Embryonic facial prominence (tissue), 1 donor: ENCODE measurements at regions not wholly inside any gene's neighbourhood (a gene's known extent, or its start where the extent isn't known, plus 50 kb on each side); places are given as distances from the start of the nearest gene placed in this dataset.
"Not testable (repeated sequence)": the region's sequence is repeated elsewhere in the genome, so short reads cannot be mapped to it uniquely, and the experiment has no call there.

Source experiments
- DNase-seq: peaks from one replicate; pipeline ENCODE4 v3.0.0-alpha.2; 2016; ENCODE audit errors: extremely low spot score

DNA sequence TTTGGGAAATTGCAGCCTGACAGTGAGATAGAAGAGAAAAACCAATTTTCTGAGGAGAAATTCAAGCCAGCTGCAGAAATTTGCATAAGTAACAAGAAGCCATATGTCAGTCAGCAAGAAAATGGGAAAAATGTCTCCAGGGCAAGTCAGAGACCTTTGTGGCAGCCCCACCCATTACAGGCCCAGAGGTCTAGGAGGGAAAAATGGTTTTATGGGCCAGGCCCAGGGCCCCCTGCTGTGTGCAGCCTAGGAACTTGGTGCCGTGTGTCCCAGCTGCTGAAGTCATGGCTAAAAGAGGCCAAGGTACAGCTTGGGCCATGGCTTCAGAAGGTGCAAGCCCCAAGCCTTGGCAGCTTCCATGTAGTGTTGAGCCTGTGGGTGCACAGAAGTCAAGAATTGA is 296.1 kb downstream of the TTC6 start:
- not testable (repeated sequence) for DNase-seq

DNA sequence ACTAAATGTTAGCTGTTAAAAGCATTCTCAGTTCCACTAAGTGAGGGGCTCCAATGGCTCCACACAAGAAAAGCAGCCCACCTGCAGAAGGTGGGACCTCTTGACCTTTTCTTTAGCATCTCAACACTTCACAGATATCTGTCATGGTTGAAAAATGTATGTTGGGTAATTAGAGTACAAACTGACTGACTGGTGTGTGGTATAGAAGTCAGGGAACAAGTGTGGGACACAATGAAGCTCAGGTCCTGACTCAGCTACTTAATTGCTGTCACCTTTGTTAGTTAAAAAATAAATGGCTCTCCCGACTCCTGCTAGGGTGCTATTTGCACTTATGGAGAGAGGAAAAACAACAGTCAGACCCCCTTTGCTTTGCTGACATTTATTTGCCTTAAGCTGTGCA is 299.0 kb downstream of the TTC6 start:
- no peak for DNase-seq

DNA sequence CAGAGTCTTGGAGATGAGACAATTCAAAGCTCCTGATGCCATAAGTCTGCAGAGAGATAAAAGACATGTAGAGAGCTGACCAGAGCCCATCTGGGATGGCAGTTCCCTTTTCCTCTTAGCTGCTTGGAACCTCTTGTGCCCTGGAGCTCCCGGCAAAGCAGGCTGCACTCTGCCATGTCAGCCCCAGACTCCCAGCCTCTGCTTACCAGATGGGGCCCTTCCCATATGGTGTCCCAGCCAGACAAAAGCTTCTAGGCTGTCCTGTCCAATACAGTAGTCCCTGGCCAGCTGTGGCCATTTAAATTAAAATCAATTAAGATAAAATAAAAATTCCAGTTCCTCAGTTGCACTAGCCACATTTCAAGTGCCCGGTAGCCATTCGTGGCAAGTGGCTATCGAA is 303.9 kb downstream of the TTC6 start:
- no peak for DNase-seq

DNA sequence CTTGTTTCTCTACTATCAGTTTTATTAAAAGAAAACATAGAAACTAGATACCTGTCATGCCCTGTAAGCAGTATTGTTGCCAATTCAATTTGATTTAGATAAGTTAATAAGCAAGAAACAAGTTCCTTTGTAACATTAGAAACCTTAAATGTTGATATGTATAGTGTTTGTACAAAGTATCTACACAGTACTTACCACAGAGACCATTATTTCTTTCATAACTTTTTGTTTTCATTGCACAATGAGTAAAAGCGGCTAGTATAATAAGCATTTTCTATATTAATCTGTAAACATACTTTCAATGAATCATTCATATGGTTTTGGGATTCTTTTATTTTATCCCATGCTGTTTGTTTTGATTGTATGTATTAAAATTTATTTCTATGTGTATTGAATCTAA is 305.1 kb downstream of the TTC6 start:
- DNase-seq: no peak

DNA sequence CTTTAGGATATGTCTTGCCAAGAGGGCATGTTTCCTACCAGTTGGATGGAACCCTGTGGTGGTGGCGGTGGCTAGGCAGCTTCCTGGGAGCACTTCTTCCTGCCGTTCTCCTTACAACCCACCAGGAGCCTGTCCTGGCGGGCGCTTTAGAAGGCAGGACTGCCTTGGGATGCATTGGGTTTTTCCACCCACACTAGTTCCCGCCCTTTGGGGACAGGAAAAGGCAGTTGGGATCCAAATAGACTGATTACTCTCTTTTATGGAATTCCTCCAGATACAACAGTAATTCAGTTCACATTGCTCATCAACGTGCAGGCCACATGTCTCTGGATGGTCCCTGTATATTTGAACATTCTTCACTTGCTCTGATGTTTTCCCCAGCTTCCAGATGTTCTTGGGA is 305.7 kb upstream of the SSTR1 start:
- DNase-seq: no peak

DNA sequence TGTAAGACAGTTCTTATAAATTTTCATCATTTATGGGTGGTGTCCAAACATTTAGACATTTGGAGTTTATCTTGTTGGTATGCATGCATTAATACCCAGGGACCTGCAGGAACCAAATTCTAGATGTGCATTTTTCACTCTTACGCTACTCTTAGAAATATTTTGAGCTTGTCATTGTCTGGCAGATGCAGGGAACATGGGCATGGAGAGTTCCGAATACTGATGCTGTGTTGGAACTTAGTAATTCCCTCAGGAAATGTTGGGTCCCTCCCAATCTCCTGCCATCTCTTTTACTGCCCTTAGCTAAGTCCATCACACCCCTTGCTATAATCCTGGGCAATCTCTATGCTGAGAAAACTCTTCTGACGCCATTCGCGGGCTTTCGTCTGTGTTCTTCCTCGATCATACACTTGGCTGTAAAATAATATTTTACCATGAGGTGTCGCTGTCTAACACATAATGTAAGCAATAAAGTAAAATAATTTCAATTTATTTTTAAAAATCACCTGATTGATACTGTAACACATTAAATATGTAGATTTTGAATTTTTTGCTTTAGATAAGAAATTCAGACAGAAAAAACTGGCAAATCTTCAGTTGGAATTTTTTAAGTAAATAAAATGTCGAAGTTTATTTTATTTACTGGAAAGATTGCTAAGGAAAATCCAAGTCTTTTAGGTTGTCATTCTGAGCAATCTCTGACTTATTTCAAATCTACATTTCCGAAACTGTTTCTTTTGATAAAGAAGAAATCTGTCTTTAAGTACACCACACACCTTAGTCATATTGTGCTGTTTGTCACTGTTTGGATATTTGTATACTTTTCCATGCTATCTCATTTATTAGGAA is 304.1 kb upstream of the SSTR1 start:
- DNase-seq: peak; percentile 53

DNA sequence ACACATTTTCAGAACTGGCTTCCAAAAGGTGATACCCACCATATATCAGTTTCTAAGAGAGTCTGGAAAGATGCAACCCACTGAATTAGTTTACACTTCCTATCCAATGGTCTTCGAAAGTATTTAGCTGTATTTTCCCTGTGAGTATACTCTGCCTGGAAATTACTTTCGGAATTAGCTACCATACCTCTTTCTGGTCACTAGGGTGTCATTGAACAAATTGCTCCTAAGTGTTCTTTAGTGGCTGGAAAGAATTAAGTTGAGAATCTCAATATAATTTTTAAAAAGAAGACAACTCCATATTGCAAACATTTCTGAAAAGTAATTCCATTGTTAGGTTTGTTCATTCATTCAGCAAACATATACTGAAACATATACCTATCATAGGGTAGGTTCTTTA is 283.1 kb upstream of the SSTR1 start:
- no peak for DNase-seq

DNA sequence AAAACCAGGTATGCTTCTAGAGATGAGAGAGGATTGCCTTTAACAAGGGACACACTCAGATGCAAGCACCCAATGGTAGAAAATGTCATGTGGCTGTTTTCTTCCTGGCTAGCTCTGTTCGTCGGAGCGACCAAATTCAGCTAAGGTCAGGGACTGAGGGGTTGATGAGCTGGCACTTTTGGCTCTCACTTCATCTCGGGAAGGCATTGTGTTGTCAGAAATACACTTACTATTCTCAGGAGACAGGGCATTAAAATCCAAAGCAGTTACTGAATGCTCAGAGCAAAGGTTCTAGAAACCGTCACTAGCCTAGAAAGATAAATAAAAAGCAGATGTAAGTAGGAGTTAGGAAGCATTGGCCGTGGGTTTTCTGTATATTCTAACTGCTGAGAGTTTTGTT is 275.7 kb upstream of the SSTR1 start:
- no peak for DNase-seq

DNA sequence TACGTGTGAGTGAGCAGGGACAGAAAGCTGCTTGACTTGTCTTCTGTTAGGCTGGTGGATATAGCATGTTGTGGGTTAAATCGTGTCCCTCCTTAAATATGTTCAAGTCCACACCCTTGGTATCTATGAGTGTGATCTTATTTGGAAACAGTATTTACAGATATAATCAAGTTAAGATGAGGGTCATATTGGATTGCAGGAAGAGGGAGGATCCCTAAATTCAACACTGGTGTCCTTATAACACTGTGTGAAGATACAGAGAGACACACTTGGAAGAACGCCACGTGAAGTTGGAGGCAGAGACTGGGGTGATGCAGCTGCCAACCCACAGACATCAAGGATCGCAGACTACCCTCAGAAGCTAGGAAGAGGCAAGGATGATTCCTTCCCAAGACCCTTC is 275.2 kb upstream of the SSTR1 start:
- no peak for DNase-seq

DNA sequence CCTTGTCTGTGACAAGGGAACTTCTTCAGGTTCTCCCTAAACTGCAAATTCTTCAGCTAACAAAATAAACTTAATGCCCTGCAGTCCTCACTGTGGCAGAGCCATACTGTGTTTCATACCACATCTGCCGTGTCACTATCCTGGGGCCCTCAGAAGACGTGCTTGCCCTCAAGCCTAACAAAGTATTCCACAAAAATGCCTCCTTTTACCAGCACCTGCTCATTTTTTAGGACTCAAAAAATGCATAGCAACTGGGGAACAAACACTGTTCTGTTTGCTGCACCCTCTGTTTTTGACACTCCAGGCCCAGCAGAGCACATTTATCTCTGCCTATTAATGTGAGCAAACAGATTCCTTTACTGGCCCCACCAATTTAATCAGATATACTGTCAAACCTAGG is 270.7 kb upstream of the SSTR1 start:
- DNase-seq: no peak

DNA sequence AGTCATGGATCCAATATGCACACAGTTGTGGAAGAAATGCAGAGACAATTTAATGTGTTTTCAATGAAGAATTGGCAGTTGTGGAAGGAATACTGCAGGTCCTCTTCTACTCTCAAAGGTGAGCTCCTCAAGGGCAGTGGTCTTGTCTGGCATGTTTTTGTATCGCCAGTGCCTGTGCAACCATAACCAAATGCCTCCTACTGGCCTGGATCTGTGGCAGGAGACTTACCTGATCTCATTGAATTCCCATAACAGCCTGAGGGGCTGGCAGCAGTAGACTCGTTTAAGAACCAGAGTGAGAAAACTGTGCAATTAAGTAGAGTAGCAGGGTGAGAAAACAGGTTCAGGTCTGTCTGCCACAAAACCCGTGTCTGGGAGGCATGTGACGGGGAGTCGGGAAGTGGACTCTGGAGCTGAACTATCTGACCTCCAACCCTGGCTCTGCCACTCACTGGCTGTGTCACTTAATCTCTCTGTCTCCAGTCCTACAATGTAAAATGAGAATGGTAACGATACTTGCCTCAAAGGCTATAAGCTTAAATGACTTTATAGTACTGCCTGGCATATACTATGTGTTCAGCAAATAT is 268.2 kb upstream of the SSTR1 start:
- no peak for DNase-seq

DNA sequence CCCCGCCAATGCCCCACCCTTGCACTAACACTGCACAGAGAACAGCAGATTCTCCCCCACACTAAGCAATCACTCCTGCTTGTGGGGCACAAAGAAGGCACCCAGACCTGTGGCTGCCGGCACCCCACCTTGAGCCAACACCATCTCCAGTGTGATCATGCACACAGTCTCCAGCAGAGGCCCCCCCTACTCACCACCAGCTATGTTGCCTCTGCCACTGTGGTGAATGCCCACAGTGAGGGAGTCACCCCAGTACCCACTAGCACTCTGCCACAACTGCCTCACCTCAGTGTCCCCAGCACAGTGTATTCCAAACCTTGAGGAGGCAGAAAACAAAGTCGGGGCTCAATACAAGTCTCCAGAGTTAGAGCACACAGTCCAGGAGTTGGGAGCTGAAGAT is 261.7 kb upstream of the SSTR1 start:
- DNase-seq: no peak

DNA sequence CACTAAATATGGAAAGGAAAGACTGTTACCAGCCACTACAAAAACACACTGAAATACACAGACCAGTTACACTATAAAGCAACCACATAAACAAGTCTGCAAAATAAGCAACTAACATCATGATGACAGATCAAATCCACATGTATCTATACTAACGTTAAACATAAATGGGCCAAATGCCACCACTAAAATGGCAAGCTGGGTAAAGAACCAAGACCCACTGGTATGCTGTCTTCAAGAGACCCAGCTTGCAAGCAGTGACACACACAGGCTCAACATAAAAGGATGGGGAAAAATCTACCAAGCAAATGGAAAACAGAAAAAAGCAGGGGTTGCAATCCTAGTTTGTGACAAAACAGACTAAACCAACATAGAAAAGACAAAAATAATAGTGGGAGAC is 260.9 kb upstream of the SSTR1 start:
- DNase-seq: no peak

DNA sequence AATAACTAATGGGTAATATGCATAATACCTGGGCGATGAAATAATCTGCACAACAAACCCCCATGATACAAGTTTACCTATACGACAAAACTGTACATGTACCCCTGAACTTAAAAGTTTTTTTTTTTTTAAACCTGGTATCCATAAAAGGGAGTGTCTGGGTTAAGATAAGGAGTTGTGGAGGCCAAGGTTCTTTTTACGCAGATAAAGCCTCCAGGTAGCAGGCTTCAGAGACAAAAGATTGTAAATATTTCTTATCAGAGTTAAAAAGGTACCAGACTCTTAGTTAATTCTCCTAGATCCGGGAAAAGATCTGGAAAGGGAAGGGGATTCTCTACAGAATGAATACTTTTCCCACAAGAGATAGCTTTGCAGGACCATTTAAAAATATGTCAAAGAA is 259.4 kb upstream of the SSTR1 start:
- DNase-seq: no peak

DNA sequence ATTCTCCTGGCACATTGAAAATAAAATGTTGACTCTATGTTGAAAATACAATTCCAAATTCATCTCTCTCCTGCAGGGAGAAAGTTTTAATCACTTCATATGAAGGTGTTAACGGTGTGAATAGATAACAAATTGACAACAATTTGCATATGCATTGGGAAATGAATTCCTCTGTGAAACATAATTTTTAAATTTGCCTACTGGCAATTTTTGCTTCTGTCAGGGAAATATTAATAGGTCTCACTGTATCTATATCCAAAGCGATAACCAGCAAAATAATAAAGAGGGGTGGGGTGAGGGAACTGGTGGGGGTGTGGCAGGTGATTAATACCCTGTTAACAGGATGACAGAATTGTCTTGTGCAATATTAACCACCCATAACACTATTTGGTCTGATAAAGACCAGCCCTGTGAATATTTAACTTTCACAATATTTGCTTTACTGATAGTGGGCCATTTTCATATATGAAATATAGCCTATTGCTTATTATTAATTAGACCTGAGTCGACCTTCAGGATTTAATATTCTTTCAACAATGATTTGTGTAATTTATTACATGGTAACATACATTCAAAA is 239.0 kb upstream of the SSTR1 start:
- DNase-seq: no peak

DNA sequence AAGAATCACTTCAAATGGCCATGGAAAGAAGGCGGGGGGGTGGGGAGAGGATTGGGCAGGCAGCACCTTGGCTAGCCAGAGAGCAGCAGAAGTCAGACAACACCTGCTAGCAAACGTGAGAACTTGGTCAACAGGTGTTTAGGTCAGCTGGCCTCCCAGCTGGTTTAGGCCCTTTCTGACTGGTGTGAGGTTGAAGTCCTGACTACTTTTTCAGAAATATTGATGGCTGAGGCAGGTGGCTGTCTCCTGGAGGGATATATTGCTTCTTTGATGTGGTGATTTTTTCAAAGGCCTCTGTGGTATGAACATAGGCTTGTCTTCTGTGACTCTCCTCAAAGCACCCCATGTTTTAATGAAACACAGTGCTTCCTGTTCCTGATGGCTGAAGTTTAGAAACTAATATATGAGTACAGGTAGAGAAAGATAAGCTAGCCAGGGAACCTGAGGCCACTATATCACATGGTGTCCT is 238.2 kb upstream of the SSTR1 start:
- DNase-seq: no peak

DNA sequence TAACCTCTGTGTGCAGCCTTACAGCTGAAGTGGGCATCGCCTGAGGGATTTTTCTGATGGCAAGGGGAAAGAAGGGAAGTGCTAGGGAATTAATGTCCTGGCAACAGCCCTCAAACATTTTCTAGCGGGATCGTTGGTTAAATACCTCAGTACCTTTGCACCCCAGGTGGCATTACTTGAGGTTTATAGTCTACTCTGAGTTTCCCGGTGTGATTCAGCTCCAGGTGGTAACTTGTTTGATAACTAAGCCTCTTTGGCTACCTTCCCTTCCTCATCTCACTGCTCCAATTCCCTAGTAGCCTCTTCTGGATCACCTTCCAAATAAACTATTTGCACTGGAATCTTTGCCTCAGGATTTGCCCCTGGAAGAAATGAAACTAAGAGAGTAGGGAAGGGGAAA is 237.0 kb upstream of the SSTR1 start:
- DNase-seq: no peak

DNA sequence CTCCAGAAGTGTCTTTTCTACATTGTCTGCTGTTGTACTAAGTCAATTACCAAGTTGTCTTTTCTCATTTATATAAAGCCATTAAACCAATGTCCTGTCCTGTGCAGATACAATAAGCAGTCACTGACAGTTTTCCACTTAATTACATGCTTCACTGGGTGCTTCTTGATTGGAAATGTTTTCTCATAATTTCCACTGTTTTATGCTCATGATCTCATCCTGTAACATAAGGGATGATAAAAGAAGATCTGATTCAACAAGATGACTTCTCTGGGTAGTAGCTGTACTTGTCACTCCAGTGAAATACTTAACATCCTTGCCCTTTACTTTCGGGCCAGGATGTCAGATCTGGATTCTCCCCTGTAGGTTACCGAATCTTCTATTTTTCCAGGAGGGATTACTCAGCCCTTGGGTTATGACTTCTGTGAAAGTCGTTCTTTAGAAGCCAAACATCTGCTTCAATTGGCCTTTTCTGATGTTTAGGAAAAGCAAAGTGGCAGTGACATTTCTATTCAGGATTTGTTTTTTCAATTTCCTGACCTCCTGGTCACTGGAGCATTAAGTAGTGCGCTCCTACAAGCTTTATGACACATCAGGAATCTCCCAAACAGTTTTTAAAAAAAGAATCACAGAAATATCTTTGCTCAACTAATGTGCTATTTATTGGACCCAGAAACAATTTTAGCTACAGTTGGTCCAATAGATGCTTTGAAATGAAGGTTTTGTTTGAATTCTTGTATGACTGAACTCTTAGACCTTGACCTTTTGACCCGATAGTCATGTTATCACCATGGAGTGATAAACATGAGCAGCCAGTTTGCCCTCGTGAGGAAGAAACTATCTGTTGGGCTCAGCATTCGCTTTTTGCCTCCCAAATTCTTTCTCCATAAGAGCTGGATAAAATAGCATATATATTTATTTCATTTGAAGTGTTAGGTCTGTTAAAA is 234.5 kb upstream of the SSTR1 start:
- DNase-seq: no peak

DNA sequence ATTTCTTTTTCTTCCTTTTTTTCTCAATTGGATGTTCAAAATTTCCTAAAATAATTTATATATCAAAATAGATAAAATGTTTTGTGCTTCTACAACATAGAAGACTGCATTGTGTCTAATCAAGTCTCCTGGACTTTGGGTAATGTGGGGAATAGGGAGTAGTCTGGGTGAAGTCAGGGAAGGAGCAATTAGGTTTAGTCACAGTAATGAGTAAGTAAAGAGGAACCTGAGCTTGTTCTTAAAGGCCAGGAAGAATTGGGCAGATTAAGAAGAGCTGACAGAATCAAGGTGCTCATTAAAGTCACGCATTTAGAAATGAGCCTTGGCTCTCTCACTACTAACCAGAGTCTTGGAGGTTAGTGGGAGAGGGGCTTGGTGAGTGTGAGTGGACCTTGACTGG is 233.3 kb upstream of the SSTR1 start:
- DNase-seq: no peak

DNA sequence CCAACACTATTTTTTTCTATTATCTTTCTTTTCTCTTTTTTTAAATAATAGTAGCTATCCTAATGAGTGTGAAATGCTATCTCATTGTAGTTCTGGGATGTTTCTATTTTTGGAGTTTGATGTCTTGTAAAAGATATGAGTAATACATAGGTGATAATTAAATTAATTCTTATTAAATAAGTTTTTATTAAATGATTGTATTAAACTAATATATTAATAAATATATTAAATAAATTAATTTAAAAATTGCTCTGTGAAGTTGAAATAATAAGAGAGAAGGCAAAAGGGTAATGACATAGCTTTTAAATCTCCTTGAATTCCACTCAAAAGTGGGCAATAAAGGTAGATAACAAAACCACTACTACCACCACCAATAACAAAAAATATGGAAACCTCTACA is 230.2 kb upstream of the SSTR1 start:
- DNase-seq: no peak

DNA sequence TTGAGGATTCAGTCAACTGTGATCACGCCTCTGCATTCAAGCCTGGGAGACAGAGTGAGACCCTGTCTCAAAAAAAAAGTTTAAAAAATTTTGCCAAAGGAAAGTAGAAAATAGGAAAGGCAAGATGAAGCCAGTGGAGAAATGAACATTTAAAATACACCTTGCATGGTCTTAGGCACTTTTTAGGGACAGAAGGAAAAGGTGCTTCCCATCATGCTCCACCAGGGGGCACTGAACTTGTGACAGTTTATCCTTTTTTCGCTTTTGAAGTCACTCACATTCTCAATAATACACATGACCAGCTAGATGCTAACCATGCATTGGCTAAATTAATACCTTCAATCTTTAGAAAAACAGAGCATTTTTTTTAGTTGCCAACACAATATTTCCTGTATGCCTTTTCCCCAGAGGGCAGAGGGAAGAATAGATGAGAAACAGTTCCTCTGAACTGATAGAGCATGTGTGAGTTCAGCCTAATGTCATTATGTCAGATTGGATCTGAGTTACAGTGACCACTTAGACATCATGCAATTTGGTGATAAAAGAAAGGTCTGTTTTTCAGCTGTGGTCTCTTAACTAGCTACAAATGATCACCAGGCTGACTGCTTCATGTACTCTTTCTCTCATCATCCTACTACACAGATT is 221.8 kb upstream of the SSTR1 start:
- DNase-seq: no peak

DNA sequence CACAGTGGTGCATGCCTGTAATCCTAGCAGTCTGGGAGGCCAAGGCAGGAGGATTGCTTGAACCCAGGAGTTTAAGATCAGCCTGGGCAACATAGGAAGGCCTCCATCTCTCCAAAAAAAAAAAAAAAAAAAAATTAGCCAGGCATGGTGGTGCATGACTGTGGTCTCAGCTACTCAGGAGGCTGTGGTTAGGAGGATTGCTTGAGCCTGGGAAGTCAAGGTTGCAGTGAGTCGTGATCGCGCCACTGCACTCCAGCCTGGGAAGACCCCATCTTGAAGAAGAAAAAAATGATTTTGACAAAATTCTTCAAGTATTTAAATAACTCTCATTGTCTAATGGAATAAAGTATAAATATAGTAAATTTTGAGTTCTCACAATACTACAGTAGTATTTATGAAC is 219.2 kb upstream of the SSTR1 start:
- DNase-seq: no peak
